ENCODE measurements at regions not wholly inside any gene's neighbourhood (a gene's known extent, or its start where the extent isn't known, plus 50 kb on each side); places are given as distances from the start of the nearest gene placed in this dataset.

DNA sequence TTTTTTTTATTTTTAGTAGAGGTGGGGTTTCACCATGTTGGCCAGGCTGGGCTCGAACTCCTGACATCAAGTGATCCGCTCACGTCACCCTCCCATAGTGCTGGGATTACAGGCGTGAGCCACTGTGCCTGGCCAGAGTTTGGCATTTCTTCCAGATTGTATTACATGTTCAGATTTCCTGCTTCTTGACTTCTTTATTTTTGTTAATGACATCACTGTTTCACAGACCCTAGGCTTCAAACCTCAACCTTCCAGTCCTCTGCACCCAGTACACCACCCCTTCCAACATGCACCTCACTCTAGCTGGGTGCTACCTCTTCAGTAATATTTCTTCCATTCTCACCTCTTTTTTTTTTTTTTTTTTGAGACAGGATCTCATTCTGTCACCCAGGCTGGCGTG is 53.6 kb upstream of the ZFHX3 start:
- Histone ChIP-seq H4K20me1 (replicated peaks in 1 of 2; ENCODE audit: control insufficient read depth in 1 of 2, insufficient read depth in 2 of 2, low read length in 2 of 2) (no peaks in the 10 kb centered on the region), H3K23ac (ENCODE audit: insufficient read length) (no peak overlapping the region), H2BK5ac (ENCODE audit: low read depth, low read length) (no peak overlapping the region), H2AK5ac (ENCODE audit: low read depth, low read length) (no peak overlapping the region), H3K79me2 (ENCODE audit: control insufficient read depth in 1 of 2, insufficient read depth in 2 of 2, low read length in 2 of 2) (no peaks in the 10 kb centered on the region), H2BK120ac (replicated peaks; ENCODE audit: low read depth, low read length) (no peak overlapping the region), H3K27ac (ENCODE audit: low read depth, low read length) (no peak overlapping the region), H3K23me2 (ENCODE audit: low read depth, low read length) (no peaks in the 10 kb centered on the region), H3K36me3 (ENCODE audit: control insufficient read depth in 2 of 4, insufficient read depth in 4 of 4, low read length in 3 of 4) (no peaks in the 10 kb centered on the region), H3K4me3 (ENCODE audit: extremely low read depth in 1 of 4, insufficient read depth in 2 of 4, low read depth in 3 of 4, low read length in 4 of 4) (no peak overlapping the region), H3K9me3 (ENCODE audit: insufficient read depth in 2 of 2, low read depth in 1 of 2, low read length in 1 of 2) (no peaks in the 10 kb centered on the region), H3K79me1 (ENCODE audit: low read depth, low read length) (no peaks in the 10 kb centered on the region), H4K8ac (ENCODE audit: extremely low read depth, insufficient read depth, low read length) (no peak overlapping the region), H3K4ac (replicated peaks; ENCODE audit: insufficient read length, low read depth, low read length) (no peak overlapping the region), H2BK20ac (ENCODE audit: low read length) (no peak overlapping the region), H3K9ac (replicated peaks in 1 of 4; ENCODE audit: extremely low read depth in 1 of 4, low read depth in 3 of 4, low read length in 3 of 4) (no peak overlapping the region), H3K4me1 (replicated peaks in 1 of 4; ENCODE audit: control insufficient read depth in 3 of 4, insufficient read depth in 4 of 4, low read length in 3 of 4) (no peaks in the 10 kb centered on the region), H3K18ac (ENCODE audit: extremely low read depth, low read length) (no peak overlapping the region), H4K5ac (ENCODE audit: insufficient read length, low read depth, low read length) (no peak overlapping the region), H2BK12ac (ENCODE audit: low read depth, low read length) (no peak overlapping the region), H2BK15ac (ENCODE audit: low read length) (no peak overlapping the region), H3K4me2 (ENCODE audit: insufficient read depth in 1 of 2, low read depth in 2 of 2, low read length in 2 of 2) (no peak overlapping the region), H4K91ac (replicated peaks; ENCODE audit: insufficient read length, low read length) (no peak overlapping the region), H3K27me3 (replicated peaks in 1 of 4; ENCODE audit: control insufficient read depth in 3 of 4, extremely low read depth in 1 of 4, insufficient read depth in 3 of 4, low read length in 3 of 4) (no peaks in the 10 kb centered on the region), H2AFZ (ENCODE audit: low read length) (no peak overlapping the region), H3K14ac (ENCODE audit: insufficient read length) (no peak overlapping the region), H3K56ac (replicated peaks; ENCODE audit: insufficient read length, low read depth, low read length) (no peak overlapping the region)
- WGBS, 2 experiments (ENCODE audit: extremely low coverage in 1 of 2, insufficient coverage in 1 of 2, insufficient read length in 1 of 2, insufficient replicate concordance in 2 of 2, low coverage in 1 of 2, low lambda C conversion rate in 2 of 2, missing lambda C conversion rate in 1 of 2): 92% methylated on average over 5 of the region's 5 CpGs; no CpG with 5 or more reads in 1 of the 2 experiments
- ChIA-PET CTCF (ENCODE audit: partially characterized antibody) (no interaction called here), POLR2A (ENCODE audit: partially characterized antibody) (interaction anchor here (1.2 kb wide), 1 partner anchor 10 kb away, joined by 4 read pairs; no protein-coding TSS in a partner anchor)
- no peak for DNase-seq (ENCODE audit: low read depth in 1 of 2, low spot score in 2 of 2)
- FAIRE-seq: no peak
- TF ChIP-seq SRF (IDR thresholded peaks at IDR 0.05; ENCODE audit: low read depth, low read length) (no peak), RBBP5 (IDR thresholded peaks at IDR 0.05; ENCODE audit: borderline replicate concordance, low read depth, low read length) (no peak), SIX5 (IDR thresholded peaks at IDR 0.05; ENCODE audit: low read depth, low read length) (no peak), TAF1 (IDR thresholded peaks at IDR 0.05; ENCODE audit: low read depth, low read length) (no peak), CHD2 (IDR thresholded peaks at IDR 0.05; ENCODE audit: low read length) (no peak), SIRT6 (IDR thresholded peaks at IDR 0.05; ENCODE audit: low read length) (no peak), PHF8 (conservative IDR thresholded peaks at IDR 0.05; ENCODE audit: low read depth, low read length) (no peak), GABPA (IDR thresholded peaks at IDR 0.05; ENCODE audit: borderline replicate concordance, insufficient read depth, low read length) (no peak), KDM1A (IDR thresholded peaks at IDR 0.05; ENCODE audit: borderline replicate concordance, low read length) (no peak), RAD21 (IDR thresholded peaks at IDR 0.05 in 1 of 2, conservative IDR thresholded peaks at IDR 0.05 in 1 of 2; ENCODE audit: low read depth in 2 of 2, low read length in 2 of 2) (no peak), BRCA1 (IDR thresholded peaks at IDR 0.05; ENCODE audit: low read depth, low read length) (no peak), CREB1 (IDR thresholded peaks at IDR 0.05) (no peak)
- TF ChIP-seq, protein P1, sequence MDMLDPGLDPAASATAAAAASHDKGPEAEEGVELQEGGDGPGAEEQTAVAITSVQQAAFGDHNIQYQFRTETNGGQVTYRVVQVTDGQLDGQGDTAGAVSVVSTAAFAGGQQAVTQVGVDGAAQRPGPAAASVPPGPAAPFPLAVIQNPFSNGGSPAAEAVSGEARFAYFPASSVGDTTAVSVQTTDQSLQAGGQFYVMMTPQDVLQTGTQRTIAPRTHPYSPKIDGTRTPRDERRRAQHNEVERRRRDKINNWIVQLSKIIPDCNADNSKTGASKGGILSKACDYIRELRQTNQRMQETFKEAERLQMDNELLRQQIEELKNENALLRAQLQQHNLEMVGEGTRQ (IDR thresholded peaks at IDR 0.05; ENCODE audit: low read length): no peak
- TF ChIP-seq, protein P2, sequence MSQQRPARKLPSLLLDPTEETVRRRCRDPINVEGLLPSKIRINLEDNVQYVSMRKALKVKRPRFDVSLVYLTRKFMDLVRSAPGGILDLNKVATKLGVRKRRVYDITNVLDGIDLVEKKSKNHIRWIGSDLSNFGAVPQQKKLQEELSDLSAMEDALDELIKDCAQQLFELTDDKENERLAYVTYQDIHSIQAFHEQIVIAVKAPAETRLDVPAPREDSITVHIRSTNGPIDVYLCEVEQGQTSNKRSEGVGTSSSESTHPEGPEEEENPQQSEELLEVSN (IDR thresholded peaks at IDR 0.05): no peak

All from H1 (cell line).